ENCODE measurements at regions not wholly inside any gene's neighbourhood (a gene's known extent, or its start where the extent isn't known, plus 50 kb on each side); places are given as distances from the start of the nearest gene placed in this dataset.

- no peaks in the 10 kb centered on the region for H3K9me3 ChIP-seq (ENCODE audit: low read depth, low read length)
- H3K27ac ChIP-seq (ENCODE audit: low read depth, low read length) = no peak overlapping the region
- H3K27me3 ChIP-seq (ENCODE audit: insufficient read depth, low read length) = peaks cover 7% of the 10 kb centered on the region
- no peaks in the 10 kb centered on the region for H4K20me1 ChIP-seq (ENCODE audit: insufficient read depth, low read length)
- no peaks in the 10 kb centered on the region for H3K4me1 ChIP-seq (ENCODE audit: insufficient read depth, low read length)
- H3K36me3 ChIP-seq (ENCODE audit: insufficient read depth, low read length) = no peaks in the 10 kb centered on the region
- H3K4me3 ChIP-seq (ENCODE audit: insufficient read depth, low read length) = no peak overlapping the region
- DNase-seq (ENCODE audit: insufficient read length, low spot score, missing footprints) = no peak
- H3K4me2 ChIP-seq (ENCODE audit: insufficient read depth, low read length) = no peak overlapping the region
- H3K79me2 ChIP-seq (ENCODE audit: insufficient read depth, low read length) = no peaks in the 10 kb centered on the region
- no peak for TF ChIP-seq CTCF (IDR thresholded peaks at IDR 0.05; ENCODE audit: extremely low read depth, low read depth, low read length)
- H2AFZ ChIP-seq (ENCODE audit: low read length) = no peak overlapping the region
Observed at GRCh38 chr10:33889371-33889770, 554.9 kb upstream of the NRP1 start.

- Histone ChIP-seq H3K79me2 (ENCODE audit: insufficient read depth, low read length) (no peaks in the 10 kb centered on the region), H3K27ac (ENCODE audit: low read depth, low read length) (no peak overlapping the region), H3K9me3 (ENCODE audit: low read depth, low read length) (no peaks in the 10 kb centered on the region), H3K27me3 (ENCODE audit: insufficient read depth, low read length) (peaks cover 18% of the 10 kb centered on the region), H3K4me2 (ENCODE audit: insufficient read depth, low read length) (no peak overlapping the region), H3K4me3 (ENCODE audit: insufficient read depth, low read length) (no peak overlapping the region), H2AFZ (ENCODE audit: low read length) (no peak overlapping the region), H4K20me1 (ENCODE audit: insufficient read depth, low read length) (no peaks in the 10 kb centered on the region), H3K4me1 (ENCODE audit: insufficient read depth, low read length) (no peaks in the 10 kb centered on the region), H3K36me3 (ENCODE audit: insufficient read depth, low read length) (no peaks in the 10 kb centered on the region)
- TF ChIP-seq CTCF (IDR thresholded peaks at IDR 0.05; ENCODE audit: extremely low read depth, low read depth, low read length) = no peak
- peak; percentile 51 for DNase-seq (ENCODE audit: insufficient read length, low spot score, missing footprints)
Observed at GRCh38 chr10:33887188-33887587, 552.7 kb upstream of the NRP1 start.

- no peak overlapping the region for H3K4me2 ChIP-seq (ENCODE audit: insufficient read depth, low read length)
- no peaks in the 10 kb centered on the region for H3K36me3 ChIP-seq (ENCODE audit: insufficient read depth, low read length)
- no peak for DNase-seq (ENCODE audit: insufficient read length, low spot score, missing footprints)
- peaks cover 18% of the 10 kb centered on the region for H3K27me3 ChIP-seq (ENCODE audit: insufficient read depth, low read length)
- no peaks in the 10 kb centered on the region for H3K79me2 ChIP-seq (ENCODE audit: insufficient read depth, low read length)
- H3K4me1 ChIP-seq (ENCODE audit: insufficient read depth, low read length) = no peaks in the 10 kb centered on the region
- no peak overlapping the region for H3K4me3 ChIP-seq (ENCODE audit: insufficient read depth, low read length)
- no peak overlapping the region for H2AFZ ChIP-seq (ENCODE audit: low read length)
- no peak for TF ChIP-seq CTCF (IDR thresholded peaks at IDR 0.05; ENCODE audit: extremely low read depth, low read depth, low read length)
- H3K27ac ChIP-seq (ENCODE audit: low read depth, low read length) = no peak overlapping the region
- H3K9me3 ChIP-seq (ENCODE audit: low read depth, low read length) = no peaks in the 10 kb centered on the region
- no peaks in the 10 kb centered on the region for H4K20me1 ChIP-seq (ENCODE audit: insufficient read depth, low read length)
Observed at GRCh38 chr10:33886299-33886698, 551.8 kb upstream of the NRP1 start.

GRCh38 chr10:33884604-33885003, 550.1 kb upstream of the NRP1 start:
- Histone ChIP-seq H3K27me3 (ENCODE audit: insufficient read depth, low read length) (peaks cover 20% of the 10 kb centered on the region), H3K79me2 (ENCODE audit: insufficient read depth, low read length) (no peaks in the 10 kb centered on the region), H4K20me1 (ENCODE audit: insufficient read depth, low read length) (no peaks in the 10 kb centered on the region), H3K4me3 (ENCODE audit: insufficient read depth, low read length) (no peak overlapping the region), H3K4me2 (ENCODE audit: insufficient read depth, low read length) (no peak overlapping the region), H3K36me3 (ENCODE audit: insufficient read depth, low read length) (no peaks in the 10 kb centered on the region), H2AFZ (ENCODE audit: low read length) (no peak overlapping the region), H3K4me1 (ENCODE audit: insufficient read depth, low read length) (no peaks in the 10 kb centered on the region), H3K9me3 (ENCODE audit: low read depth, low read length) (no peaks in the 10 kb centered on the region), H3K27ac (ENCODE audit: low read depth, low read length) (no peak overlapping the region)
- DNase-seq (ENCODE audit: insufficient read length, low spot score, missing footprints) = no peak
- TF ChIP-seq CTCF (IDR thresholded peaks at IDR 0.05; ENCODE audit: extremely low read depth, low read depth, low read length) = no peak

All from osteoblast (primary cell).